Body of pancreas (tissue), 4 donors: ENCODE measurements at regions not wholly inside any gene's neighbourhood (a gene's known extent, or its start where the extent isn't known, plus 50 kb on each side); places are given as distances from the start of the nearest gene placed in this dataset.

Experiments
- CTCF ChIP-seq, 7 experiments: fragments of 450-650 bp in 4 of 7; fragments of 200-600 bp in 3 of 7; sonication (generic) in 3 of 7; IDR thresholded peaks; one replicate each; pipeline ENCODE4 v1.5.1; 2016 to 2019; ENCODE audit warnings: antibody characterized with exemption in 7 of 7
- POLR2A ChIP-seq, 3 donors: fragments of 450-650 bp; IDR thresholded peaks; one replicate each; pipeline ENCODE4 v1.6.1; 2016; ENCODE audit warnings: antibody characterized with exemption in 3 of 3, mild to moderate bottlenecking in 2 of 3

DNA sequence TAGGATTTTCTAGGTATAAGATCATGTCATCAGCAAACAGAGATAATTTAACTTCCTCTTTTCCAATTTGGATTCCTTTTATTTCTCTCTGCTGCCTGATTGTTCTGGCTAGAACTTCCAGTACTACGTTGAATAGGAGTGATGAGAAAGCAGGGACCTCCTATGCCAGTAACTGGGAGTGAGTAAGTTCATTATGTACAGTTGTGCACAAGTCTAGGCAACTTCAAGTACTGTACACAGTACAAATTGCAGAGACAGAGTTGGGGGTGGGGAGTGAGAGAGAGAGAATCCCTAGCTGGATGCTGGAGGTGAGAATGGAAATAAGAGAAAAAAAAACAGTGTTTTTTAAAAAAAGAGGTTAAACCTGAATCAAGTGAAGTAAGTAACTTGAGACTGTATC lies 210.2 kb downstream of the MMUT start:
- TF ChIP-seq CTCF (IDR thresholded peaks at IDR 0.05): no peak
- TF ChIP-seq POLR2A (IDR thresholded peaks at IDR 0.05): no peak
